HG03571 (cell line): ENCODE measurements at regions not wholly inside any gene's neighbourhood (a gene's known extent, or its start where the extent isn't known, plus 50 kb on each side); places are given as distances from the start of the nearest gene placed in this dataset.
"Not testable (repeated sequence)": the region's sequence is repeated elsewhere in the genome, so short reads cannot be mapped to it uniquely, and the experiment has no call there.

Source experiments
- ATAC-seq: cut with Tn5 transposase; IDR thresholded peaks from one replicate; pipeline ENCODE4 v1.9.1; 2021; ENCODE audit not compliant: unreplicated experiment

GRCh38 chr14:88929656-88930436, 105.4 kb downstream of the TTC8 start:
- ATAC-seq = no peak

GRCh38 chr14:88931321-88932110, 107.1 kb downstream of the TTC8 start:
- no peak for ATAC-seq

- no peak for ATAC-seq
Measured at GRCh38 chr14:88933191-88933590, 108.7 kb downstream of the TTC8 start.

- ATAC-seq = no peak
Measured at GRCh38 chr14:88934351-88934806, 109.9 kb downstream of the TTC8 start.

- no peak for ATAC-seq
Measured at GRCh38 chr14:88935083-88935482, 110.6 kb downstream of the TTC8 start.

GRCh38 chr14:88937706-88938105, 113.3 kb downstream of the TTC8 start:
- no peak for ATAC-seq

- no peak for ATAC-seq
Measured at GRCh38 chr14:88940671-88941070, 116.2 kb downstream of the TTC8 start.

- ATAC-seq = no peak
Measured at GRCh38 chr14:88941414-88941813, 117.0 kb downstream of the TTC8 start.

- no peak for ATAC-seq
Measured at GRCh38 chr14:88947646-88948598, 123.5 kb downstream of the TTC8 start.

GRCh38 chr14:88950069-88950468, 125.6 kb downstream of the TTC8 start:
- no peak for ATAC-seq

GRCh38 chr14:88951370-88951769, 126.9 kb downstream of the TTC8 start:
- no peak for ATAC-seq

- ATAC-seq = no peak
Measured at GRCh38 chr14:88952901-88953300, 128.4 kb downstream of the TTC8 start.

GRCh38 chr14:88955455-88955854, 131.0 kb downstream of the TTC8 start:
- ATAC-seq = no peak

GRCh38 chr14:88960496-88960895, 136.0 kb downstream of the TTC8 start:
- no peak for ATAC-seq

GRCh38 chr14:88961214-88961613, 136.8 kb downstream of the TTC8 start:
- no peak for ATAC-seq

- no peak for ATAC-seq
Measured at GRCh38 chr14:88962356-88962755, 137.9 kb downstream of the TTC8 start.

- no peak for ATAC-seq
Measured at GRCh38 chr14:88967299-88967698, 142.8 kb downstream of the TTC8 start.

- ATAC-seq = no peak
Measured at GRCh38 chr14:88975043-88975830, 150.8 kb downstream of the TTC8 start.

- no peak for ATAC-seq
Measured at GRCh38 chr14:88975926-88976325, 151.5 kb downstream of the TTC8 start.

- ATAC-seq = not testable (repeated sequence)
Measured at GRCh38 chr14:88980907-88981306, 156.5 kb downstream of the TTC8 start.
